ENCODE measurements at regions not wholly inside any gene's neighbourhood (a gene's known extent, or its start where the extent isn't known, plus 50 kb on each side); places are given as distances from the start of the nearest gene placed in this dataset.

- TF ChIP-seq POLR2AphosphoS5 (IDR thresholded peaks at IDR 0.05) (no peak), CTCF (IDR thresholded peaks at IDR 0.05) (no peak), POLR2A (IDR thresholded peaks at IDR 0.05) (no peak)
Measured at GRCh38 chr2:52732849-52733395, 1034.7 kb upstream of the CHAC2 start.
